HG03457 (cell line): ENCODE measurements at regions not wholly inside any gene's neighbourhood (a gene's known extent, or its start where the extent isn't known, plus 50 kb on each side); places are given as distances from the start of the nearest gene placed in this dataset.

ENCODE experiments used
- ATAC-seq: cut with Tn5 transposase; IDR thresholded peaks from one replicate; pipeline ENCODE4 v1.9.1; 2021; ENCODE audit warnings: moderate number of reproducible peaks; ENCODE audit not compliant: unreplicated experiment

DNA sequence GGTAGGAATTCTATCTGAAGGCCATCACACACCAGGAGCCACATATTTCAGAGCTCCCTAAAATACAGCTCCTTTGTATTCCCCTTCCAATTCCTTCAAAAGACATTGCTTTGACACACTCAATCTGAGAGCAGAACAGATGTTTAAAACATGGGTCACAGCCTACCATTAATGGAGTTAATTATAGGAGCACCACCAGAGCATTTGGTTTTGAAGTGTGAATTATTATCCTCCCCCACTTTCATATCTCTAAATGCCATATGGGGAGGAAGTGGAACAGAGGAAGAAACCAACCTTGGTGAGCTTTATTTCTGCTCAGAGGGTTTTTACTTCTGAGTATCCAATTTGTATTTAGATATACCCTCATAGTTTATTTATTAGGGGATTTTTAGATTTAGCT is 50.7 kb upstream of the TNFRSF21 start:
- peak; percentile 53 for ATAC-seq

DNA sequence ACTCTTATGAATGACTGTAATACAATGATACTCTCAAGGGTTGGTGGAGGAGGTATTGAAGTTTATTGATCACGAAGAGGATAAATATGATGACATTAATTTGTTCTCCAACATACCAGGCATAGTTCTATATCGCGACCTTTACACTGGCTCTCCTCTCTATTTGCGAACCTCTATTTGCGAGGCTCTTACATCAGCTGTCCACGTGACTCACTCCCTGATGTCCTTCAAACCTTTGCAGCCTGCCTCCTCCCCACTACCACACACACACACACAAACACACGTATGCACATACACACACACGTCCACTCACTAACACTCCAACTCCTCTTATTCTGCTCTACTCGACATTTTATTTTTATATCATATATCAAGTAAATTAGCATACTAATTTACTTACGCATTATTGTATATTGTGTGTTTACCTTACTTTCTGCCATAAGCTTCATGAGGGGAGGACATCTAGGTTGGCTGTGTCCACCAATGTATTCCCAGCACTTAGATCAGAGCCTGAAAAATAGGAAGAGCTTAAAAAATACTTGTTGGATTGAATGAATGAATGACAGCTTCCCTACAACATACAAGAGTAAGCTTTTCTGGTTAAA is 53.3 kb upstream of the TNFRSF21 start:
- no peak for ATAC-seq

DNA sequence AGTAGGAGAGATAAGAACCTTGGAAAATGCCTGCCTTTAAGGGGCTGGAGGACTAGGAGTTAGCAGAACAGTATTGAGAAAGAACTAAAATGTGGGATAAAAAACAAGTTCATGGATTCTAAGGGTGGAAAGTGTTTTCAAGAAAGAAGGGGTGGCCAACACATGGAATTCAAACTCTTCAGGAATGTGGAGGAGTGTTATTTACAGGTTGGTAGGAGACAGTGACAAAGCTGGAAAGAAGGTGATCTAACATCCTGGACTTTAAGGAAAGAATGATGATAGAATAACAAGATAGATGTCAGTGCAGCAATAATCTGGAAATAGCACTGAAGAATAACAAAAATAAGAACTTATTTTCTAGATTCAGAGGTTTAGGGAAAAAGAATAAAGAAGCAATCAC is 54.0 kb upstream of the TNFRSF21 start:
- ATAC-seq = no peak

DNA sequence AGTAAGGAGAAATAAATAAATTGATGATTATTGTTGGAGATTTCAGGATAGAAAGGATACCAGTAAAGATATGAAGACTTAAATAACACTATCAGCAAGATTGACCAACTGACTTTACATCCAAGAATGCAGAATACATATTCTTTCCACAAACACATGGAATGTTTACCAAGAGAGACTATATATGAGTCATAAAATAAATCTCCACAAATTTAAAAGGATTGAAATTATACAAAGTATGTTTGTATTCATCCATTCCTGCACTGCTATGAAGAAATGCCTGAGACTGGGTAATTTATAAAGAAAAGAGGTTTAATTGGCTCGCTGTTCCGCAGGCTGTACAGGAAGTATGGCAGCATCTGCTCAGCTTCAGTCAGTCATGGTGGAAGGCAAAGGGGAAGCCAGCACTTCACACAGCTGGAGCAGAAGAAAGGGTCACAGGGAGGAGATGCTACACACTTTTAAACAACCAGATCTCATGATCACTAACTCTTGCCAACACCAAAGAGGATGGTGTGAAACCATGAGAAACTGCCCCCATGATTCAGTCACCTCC is 56.7 kb upstream of the TNFRSF21 start:
- no peak for ATAC-seq

DNA sequence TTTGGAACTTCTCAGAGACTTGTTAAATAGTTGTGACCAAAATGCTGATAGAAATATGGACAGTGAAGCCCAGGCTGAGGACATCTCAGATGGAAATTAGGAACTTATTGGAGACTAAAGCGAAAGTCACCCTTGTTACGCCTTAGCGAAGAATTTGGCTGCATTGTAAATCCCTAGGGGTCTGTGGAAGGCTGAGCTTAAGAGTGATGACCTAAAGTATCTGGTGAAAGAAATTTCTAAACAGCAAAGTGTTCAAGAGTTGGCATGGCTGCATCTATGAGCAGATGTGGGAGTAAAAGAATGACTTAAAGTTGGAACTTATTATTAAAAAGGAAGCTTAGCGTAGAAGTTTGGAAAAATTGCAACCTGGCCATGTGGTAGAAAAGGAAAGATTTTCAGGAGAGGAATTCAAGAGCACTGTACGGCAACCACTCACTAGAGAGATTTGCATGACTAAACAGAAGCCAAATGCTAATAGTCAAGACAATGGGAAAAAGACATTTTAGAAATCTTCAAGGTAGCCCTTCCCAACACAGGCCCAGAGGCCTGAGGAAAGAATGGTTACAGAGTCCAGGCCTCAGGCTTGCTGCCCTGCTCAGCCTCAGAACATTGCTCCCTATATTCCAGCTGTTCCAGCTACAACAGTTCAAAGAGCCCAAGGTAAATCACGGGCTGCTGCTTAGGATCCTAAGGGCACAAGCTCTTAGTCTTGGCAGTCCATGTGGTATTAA is 61.6 kb upstream of the TNFRSF21 start:
- ATAC-seq = no peak

DNA sequence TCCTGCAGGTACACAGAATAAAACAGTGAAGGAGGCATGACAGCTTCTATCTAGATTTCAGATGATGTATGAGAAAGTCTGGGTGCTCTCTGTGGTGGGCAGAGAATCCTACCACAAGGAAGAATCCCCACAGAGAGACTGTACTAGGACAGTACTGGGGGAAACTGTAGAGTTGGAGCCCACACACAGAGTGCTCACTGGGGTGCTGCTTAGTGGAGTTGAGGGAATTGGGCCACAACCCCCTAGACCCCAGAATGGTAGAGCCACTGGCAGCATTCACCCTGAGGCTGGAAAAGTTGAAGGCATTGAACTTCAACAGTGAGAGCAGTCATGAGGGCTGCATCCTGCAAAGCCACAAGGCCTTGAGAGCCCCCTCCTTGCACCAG is 62.2 kb upstream of the TNFRSF21 start:
- no peak for ATAC-seq

DNA sequence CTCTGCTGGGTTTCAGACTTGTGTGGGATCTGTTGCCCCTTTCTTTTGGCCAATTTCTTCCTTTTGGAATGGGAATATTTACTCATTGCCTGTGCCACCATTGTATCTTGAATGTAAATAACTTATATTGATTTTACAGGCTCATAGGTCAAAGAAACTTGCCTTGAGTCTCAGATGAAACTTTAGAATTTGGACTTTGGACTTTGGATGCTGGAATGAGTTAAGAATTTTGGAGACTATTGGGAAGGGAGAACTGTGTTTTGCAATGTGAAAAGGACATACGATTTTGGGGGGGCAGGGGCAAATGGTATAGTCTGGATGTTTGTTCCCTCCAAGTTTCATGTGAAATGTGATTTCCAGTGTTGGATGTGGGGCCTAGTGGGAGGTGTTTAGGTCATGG is 62.6 kb upstream of the TNFRSF21 start:
- no peak for ATAC-seq

DNA sequence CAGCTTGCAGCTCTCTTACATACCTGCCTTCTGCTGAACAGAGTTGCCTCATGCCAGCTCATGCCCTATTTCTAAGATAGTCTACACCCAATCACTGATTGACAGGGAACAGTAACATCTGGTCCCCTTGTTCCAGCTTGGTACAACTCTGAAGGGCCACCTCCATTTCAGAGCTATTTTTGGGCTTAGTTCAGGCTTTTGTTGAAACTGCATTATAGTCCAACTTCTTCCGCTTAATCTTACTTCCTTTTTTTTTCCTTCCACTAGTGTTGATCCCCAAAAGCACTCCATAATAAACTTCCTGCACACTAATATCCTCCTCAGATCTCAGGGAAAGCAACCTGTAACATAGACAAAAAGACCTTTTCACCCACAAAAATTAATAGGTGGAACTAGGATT is 65.7 kb upstream of the TNFRSF21 start:
- no peak for ATAC-seq

DNA sequence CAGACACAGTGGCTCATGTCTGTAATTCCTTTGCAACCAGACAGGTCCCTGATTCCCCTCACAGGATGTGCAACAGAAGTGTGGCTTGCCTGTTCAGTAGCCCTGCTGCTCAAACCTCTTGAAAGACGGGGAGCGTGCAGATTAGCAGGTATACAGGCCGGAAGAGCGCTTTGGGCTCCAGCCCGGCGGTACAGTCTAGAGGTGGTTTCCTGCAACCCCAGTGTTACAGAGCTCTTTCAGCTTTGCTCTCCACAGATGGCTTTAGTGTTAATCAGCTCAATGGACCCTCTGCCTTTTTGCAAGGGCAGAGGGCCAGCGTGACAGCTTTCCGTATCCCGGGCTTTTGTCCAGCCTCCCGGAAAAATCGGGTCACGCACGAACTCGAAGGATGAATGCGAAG is 67.2 kb upstream of the TNFRSF21 start:
- ATAC-seq = no peak

DNA sequence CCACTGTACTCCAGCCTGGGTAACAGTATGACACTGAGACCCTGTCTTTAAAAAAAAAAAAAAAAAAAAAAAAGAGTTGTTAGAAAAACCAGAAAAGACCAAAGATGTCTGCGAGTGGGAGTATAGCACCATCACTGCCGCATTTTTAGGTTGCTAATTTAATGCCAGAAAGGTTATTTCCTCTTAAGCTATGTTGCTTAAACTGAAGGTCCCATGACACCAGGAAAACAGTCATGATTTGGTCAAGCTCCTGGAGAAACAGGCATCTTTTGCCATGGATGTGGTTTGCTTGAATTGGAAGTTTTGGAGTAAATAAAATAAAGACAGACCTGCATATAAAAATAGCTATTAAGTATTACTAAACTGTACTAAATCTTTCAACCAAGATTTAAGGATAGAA is 68.3 kb upstream of the TNFRSF21 start:
- no peak for ATAC-seq

DNA sequence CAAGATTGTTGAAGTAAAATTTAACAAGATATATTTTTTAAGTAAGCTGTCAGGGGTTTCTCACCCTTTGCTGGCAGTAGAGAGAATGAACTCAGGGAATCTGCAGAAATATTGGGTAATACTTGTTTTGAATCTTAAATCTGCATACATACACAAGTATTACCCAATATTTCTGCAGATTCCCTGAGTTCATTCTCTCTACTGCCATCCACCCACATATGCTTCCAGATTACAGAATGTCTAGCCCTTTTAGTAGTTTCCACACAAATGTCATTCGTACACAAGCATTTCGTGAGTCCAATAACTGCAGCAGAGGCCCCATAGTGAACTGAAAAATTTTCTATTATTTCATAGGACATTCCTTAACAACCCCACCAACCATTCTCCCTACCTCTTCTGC is 69.6 kb upstream of the TNFRSF21 start:
- no peak for ATAC-seq

DNA sequence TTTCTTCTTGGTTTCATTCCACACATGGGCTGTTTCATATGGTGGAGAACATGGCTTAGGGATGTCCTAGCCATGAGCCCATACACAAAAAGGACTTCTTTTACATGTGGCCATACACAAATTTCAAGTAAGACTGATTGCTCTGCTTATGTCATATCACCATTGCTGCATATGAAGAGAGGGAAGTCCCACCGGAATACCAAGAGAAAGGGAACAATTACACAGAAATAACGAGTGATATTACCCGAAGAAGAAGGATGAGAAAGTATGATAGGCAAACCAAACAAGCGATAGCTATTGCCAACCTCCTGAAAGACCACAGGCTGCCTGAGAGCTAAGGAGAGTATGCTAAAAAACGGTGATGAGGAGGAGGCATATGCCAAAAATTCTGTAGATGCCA is 70.5 kb upstream of the TNFRSF21 start:
- ATAC-seq = no peak

DNA sequence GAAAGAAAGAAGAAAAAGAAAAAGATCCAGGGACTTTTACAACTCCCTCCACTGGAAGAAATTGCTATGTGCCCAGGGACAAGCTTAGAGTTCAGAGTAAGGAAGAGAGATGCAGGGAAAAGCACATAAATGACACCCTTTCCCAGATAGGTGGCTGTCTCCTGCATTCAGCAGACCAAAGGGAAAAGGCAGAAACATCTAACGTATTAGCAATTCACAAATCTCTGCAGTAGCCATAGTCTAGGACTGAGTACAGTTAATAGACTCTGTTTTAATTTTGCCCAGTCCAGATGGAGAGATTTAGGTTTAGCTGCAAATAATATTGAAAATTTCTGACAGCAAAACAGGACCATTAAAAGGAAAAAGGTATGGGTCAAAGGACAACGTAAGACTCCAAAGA is 71.3 kb upstream of the TNFRSF21 start:
- ATAC-seq = no peak

DNA sequence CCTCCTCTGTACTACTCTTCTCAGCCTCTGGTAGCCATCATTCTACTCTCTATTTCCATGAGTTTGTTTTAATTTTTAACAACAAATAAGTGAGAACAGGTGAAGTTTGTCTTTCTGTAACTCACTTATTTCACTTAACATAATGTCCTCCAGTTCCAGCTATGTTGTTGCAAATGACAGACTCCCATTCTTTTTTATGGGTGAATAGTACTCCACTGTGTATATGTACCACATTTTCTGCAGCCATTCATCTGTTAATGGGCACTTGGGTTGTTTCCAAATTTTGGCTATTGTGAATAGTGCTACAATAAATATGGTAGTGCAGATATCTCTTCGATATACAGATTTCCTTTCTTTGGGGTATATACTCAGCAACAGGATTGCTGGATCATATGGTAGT is 73.7 kb upstream of the TNFRSF21 start:
- no peak for ATAC-seq

DNA sequence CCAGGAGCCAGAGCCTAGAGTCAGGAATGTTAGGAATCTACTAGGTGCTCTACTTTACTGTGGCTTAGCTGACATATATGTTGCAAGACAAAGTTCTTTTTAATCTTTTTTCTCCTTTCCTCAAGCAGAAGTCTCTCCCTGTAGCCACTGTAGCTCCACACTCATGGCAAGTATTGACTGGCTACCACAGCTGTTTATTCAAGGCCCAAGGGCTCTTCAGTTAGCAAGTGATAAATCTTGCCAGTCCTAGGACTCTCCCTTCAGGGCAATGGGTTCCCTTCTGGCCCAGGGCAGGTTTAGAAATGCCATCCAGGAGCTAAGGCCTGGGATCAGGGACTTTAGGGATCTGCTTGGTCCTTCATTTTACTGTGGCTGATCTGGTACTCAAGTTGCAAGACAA is 82.0 kb upstream of the TNFRSF21 start:
- ATAC-seq = no peak

DNA sequence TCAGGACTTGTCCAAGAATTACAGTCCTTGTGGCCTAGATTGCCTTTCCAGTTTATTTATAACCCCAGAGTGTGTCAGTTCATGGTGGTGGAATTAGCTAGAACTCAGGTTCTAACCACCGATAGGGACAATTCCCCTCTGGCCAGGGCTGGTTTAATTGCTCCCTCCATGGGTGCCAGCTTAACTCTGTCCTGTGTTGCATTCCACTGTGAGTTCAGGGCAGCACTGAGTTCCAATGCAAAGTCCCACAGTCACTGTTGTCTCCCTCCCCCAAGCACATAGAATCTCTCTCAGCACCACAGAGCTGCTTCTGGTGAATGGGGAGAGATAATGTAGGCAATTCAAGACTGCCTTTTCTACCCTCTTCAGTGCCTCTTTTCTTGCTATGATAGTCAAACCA is 82.5 kb upstream of the TNFRSF21 start:
- ATAC-seq = no peak

DNA sequence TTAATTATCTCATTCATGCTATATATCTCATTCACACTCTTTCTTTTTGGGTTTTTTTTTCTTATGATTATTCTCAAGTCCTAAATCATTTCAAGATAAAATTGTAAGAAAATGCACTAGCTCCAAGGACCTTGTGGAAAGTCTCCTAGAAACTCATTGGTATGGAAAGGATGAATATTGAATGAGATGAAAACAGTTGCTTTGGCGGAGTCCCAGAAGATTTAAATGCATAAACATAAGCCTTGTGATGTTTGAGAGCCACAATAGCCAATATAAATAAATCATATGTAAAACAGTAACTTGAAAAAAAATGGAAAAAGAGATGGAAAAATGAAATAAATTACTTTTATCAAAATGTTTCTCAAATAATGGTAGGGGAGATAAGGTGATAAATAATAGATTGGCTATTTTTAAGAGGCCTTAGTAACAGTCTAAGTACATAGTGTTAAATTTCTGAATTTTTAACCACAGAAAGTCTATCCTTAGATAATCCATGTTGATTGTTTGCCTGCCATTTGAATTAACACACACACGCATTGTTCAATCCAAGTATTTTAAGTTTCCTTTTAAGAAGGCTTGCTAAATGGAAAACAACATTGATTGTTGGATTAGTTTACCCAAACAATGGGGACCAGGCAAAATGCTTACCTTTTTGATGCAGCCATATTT is 81.1 kb upstream of the CD2AP start:
- ATAC-seq = no peak

DNA sequence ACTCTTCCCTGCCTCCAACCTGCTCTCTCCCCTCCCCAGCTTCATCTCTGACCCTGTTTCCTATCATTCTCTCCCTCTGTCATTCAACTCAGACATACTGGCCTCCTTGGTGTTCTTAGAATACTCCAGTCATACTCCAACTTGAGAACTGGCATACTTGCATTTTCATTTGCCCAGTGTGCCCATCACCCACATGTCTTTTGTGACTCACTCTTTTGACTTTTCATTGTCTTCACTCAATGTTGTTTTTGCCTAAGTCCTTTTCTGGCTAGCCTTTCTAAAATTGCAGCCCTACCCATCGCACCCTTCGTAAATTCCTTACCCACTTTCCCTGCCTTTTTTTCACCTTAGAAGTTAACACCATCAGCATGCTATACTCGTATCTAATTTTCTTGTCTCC is 77.0 kb upstream of the CD2AP start:
- ATAC-seq = no peak

DNA sequence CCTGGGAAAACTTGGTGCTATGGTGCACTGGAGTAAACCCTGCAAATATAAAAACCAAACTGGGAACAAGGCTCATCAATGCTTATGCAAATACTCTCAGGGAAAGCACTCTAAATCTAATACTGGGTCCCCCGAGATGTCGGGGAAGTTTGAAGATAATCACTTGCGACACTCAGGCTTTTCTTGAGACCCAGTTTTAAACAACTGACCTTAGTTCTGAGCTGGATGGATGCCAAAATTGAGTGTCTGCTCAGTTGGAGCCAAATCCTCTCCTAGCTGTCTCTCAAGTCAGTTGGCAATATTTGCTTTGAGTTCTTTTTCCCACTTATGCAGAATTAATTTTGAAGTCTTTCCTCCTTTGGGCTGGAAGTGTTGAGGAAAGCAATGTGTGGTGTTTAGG is 75.5 kb upstream of the CD2AP start:
- ATAC-seq = no peak

DNA sequence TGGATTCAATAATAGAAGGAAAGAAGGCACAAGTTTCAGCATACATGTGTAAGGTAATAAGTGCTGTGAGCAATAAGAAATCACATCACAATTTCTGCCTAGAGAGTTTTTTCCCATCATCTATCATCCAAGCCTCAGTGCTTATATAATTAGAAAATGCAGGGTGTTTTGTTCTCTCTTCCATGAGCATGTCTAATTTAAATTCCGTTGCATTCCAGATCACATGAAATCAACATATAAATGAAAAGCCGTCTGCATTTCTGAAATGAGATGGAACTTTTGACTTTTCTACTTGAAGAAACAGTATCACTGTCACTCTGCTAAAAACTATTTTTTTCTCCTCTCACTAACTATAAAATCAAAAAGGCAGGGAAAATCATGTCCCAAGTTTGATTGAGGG is 74.5 kb upstream of the CD2AP start:
- no peak for ATAC-seq

DNA sequence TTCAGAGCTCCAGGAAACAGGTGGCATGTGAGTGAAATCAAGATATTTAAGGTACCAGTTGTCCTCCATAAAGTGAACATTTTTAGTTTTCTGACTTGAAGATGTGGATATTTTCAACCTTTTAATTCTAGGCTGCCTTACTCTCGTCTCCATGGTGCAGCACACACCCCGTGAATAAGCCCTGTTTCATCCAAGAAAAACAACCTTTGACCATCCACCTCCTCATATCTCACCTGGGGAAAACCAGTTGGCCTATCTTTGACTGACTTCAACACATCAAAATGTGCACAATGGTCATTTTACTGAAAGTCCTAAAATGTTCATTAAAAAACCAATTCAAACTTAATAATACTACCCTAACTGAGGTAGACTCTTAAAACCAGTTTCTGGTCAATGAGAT is 73.8 kb upstream of the CD2AP start:
- ATAC-seq = no peak

DNA sequence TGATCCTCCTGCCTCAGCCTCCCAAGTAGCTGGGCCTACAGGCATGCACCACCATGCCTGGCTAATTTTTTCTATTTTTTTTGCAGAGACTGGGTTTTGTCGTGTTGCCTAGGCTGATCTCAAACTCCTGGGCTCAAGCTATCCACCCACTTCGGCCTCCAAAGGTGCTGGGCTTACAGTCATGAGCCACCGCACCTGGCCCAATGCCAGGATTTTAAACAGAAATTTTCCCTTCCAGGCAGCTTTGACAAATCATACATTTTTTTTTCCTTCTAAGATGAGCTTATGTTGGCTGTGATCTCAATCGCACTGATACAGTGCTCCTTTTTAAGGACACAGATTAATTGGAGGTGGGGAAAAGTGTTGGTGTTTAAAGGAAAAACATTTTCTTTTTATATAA is 73.2 kb upstream of the CD2AP start:
- no peak for ATAC-seq
